GM18519 (cell line): ENCODE measurements at regions not wholly inside any gene's neighbourhood (a gene's known extent, or its start where the extent isn't known, plus 50 kb on each side); places are given as distances from the start of the nearest gene placed in this dataset.
"Not testable (repeated sequence)": the region's sequence is repeated elsewhere in the genome, so short reads cannot be mapped to it uniquely, and the experiment has no call there.

Experiments
- ATAC-seq: cut with Tn5 transposase; IDR thresholded peaks from one replicate; pipeline ENCODE4 v1.9.1; 2021; ENCODE audit warnings: mild to moderate bottlenecking, moderate library complexity; ENCODE audit not compliant: unreplicated experiment, low FRiP score

GRCh38 chr10:117492504-117492903, 50.0 kb upstream of the EMX2 start:
- no peak for ATAC-seq

GRCh38 chr10:117488004-117488403, 54.5 kb upstream of the EMX2 start:
- no peak for ATAC-seq

- no peak for ATAC-seq
These were observed 55.9 kb upstream of the EMX2 start for GRCh38 chr10:117486606-117487005.

GRCh38 chr10:117483056-117483590, 59.4 kb upstream of the EMX2 start:
- ATAC-seq = no peak

- ATAC-seq = not testable (repeated sequence)
These were observed 61.5 kb upstream of the EMX2 start for GRCh38 chr10:117481011-117481410.

- ATAC-seq = no peak
These were observed 62.4 kb upstream of the EMX2 start for GRCh38 chr10:117480097-117480496.

GRCh38 chr10:117477961-117478670, 64.4 kb upstream of the EMX2 start:
- no peak for ATAC-seq

- no peak for ATAC-seq
These were observed 65.2 kb upstream of the EMX2 start for GRCh38 chr10:117477211-117477947.

- no peak for ATAC-seq
These were observed 65.8 kb upstream of the EMX2 start for GRCh38 chr10:117476716-117477115.

- no peak for ATAC-seq
These were observed 66.3 kb upstream of the EMX2 start for GRCh38 chr10:117476281-117476680.

- no peak for ATAC-seq
These were observed 69.7 kb upstream of the EMX2 start for GRCh38 chr10:117472872-117473271.

GRCh38 chr10:117471344-117471874, 71.1 kb upstream of the EMX2 start:
- ATAC-seq = no peak

GRCh38 chr10:117470733-117471132, 71.8 kb upstream of the EMX2 start:
- no peak for ATAC-seq

- no peak for ATAC-seq
These were observed 73.9 kb upstream of the EMX2 start for GRCh38 chr10:117468665-117469064.

GRCh38 chr10:117464176-117464575, 78.4 kb upstream of the EMX2 start:
- no peak for ATAC-seq

GRCh38 chr10:117463545-117463920, 79.0 kb upstream of the EMX2 start:
- no peak for ATAC-seq

- ATAC-seq = no peak
These were observed 79.6 kb upstream of the EMX2 start for GRCh38 chr10:117462816-117463544.

- ATAC-seq = no peak
These were observed 80.1 kb upstream of the EMX2 start for GRCh38 chr10:117462424-117462792.

- ATAC-seq = no peak
These were observed 80.7 kb upstream of the EMX2 start for GRCh38 chr10:117461766-117462423.
